ENCODE measurements at regions not wholly inside any gene's neighbourhood (a gene's known extent, or its start where the extent isn't known, plus 50 kb on each side); places are given as distances from the start of the nearest gene placed in this dataset.

DNA sequence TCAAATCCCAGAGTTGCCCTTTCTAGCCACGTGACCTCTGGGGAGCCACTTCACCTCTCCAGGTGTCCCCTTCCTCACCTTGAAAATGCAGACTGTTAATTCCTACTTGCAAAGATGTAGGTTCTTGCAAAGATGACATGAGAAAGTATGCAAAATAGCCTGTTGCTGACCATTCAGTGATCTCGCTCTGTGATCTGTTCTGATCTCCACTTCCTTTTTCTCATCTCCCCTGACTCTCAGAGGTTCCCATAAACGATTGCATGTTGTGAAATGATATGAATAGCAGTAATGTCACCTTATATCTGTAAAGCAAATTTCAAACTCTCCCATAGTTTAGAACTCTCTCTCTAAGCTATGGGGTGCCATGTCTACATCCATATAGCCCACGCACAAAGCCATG is 182.3 kb downstream of the TMEM132E start:
- Mint-ChIP-seq H3K27ac (no peak overlapping the region), H3K9me3 (peaks cover 0 to 2% (median 0%) of the 10 kb centered on the region in 7 donors), H3K36me3 (no peaks in the 10 kb centered on the region), H3K27me3 (peaks cover 22 to 41% (median 36%) of the 10 kb centered on the region in 3 donors), H3K4me1 (no peaks in the 10 kb centered on the region), H3K4me3 (no peak overlapping the region)
- no peak for ATAC-seq (ENCODE audit: low read depth in 2 of 2)
- no peak for DNase-seq

- Mint-ChIP-seq H3K27ac (no peak overlapping the region), H3K36me3 (no peaks in the 10 kb centered on the region), H3K4me3 (no peak overlapping the region), H3K9me3 (peaks cover 0 to 2% (median 0%) of the 10 kb centered on the region in 7 donors), H3K4me1 (no peaks in the 10 kb centered on the region), H3K27me3 (peaks cover 22 to 45% (median 42%) of the 10 kb centered on the region in 3 donors)
- DNase-seq: no peak
- no peak for ATAC-seq (ENCODE audit: low read depth in 2 of 2)
Observed at GRCh38 chr17:34760931-34761495, 181.6 kb downstream of the TMEM132E start.

DNA sequence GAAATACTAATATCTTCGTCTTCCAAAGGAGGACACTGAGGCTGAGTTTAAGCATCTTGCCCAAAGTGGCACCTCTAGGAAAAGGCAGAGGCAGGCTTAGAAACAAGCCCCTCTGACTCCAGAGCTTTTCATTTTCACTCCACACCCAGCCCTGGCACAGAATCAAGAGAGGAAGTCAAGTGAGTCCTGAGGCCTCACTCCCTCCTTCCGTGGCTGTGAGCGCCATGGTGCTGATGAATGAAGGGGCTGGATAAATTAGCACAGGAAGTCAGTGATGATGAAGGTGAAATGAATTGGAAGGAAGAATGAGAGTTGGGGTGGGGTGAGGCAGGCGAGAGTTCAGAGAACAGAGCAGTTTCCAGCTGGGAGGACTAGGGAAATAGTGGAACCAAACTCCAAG is 179.3 kb downstream of the TMEM132E start:
- H3K4me3 Mint-ChIP-seq: no peak overlapping the region
- H3K36me3 Mint-ChIP-seq: no peaks in the 10 kb centered on the region
- no peak for ATAC-seq (ENCODE audit: low read depth in 2 of 2)
- H3K27me3 Mint-ChIP-seq: peaks cover 24 to 64% (median 61%) of the 10 kb centered on the region in 3 donors
- H3K4me1 Mint-ChIP-seq: no peaks in the 10 kb centered on the region
- H3K27ac Mint-ChIP-seq: no peak overlapping the region
- H3K9me3 Mint-ChIP-seq: peaks cover 0 to 2% (median 0%) of the 10 kb centered on the region in 7 donors
- DNase-seq: no peak

DNA sequence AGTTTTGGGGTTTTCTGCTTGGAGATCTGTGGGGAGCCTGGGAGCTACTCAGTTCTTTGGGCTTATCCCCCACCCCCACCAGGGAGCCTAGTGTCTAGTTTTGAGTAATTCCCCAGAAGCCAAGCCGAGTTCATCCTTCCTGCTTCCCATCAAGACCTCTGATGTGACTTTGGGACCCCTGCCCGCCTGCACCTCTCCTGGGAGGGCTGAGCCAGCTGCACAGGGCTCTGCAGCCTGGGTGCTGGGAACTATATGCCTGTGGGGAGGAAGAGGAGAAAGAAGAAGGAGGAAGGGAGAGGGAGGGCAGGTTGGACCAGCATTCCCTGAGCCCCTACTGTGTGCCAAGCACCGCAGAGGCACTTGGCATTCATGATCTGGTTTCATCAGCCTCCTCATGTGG is 178.9 kb downstream of the TMEM132E start:
- peaks cover 20 to 64% (median 62%) of the 10 kb centered on the region in 3 donors for H3K27me3 Mint-ChIP-seq

GRCh38 chr17:34757611-34758010 is 178.2 kb downstream of the TMEM132E start:
- Mint-ChIP-seq H3K36me3 (no peaks in the 10 kb centered on the region), H3K9me3 (peaks cover 0 to 3% (median 0%) of the 10 kb centered on the region in 7 donors), H3K27me3 (peaks cover 18 to 64% (median 59%) of the 10 kb centered on the region in 3 donors), H3K27ac (no peak overlapping the region), H3K4me3 (no peak overlapping the region), H3K4me1 (no peaks in the 10 kb centered on the region)
- no peak for ATAC-seq (ENCODE audit: low read depth in 2 of 2)
- DNase-seq: no peak

More for the DNA sequence above, 178.9 kb downstream of the TMEM132E start:
- ATAC-seq (ENCODE audit: low read depth in 2 of 2) (no peak), DNase-seq (no peak)
- Mint-ChIP-seq H3K4me1 (no peaks in the 10 kb centered on the region), H3K9me3 (peaks cover 0 to 2% (median 0%) of the 10 kb centered on the region in 7 donors), H3K27ac (no peak overlapping the region), H3K36me3 (no peaks in the 10 kb centered on the region), H3K4me3 (no peak overlapping the region)

GRCh38 chr17:34757106-34757505 is 177.7 kb downstream of the TMEM132E start:
- H3K27me3 Mint-ChIP-seq: peaks cover 23 to 64% (median 58%) of the 10 kb centered on the region in 3 donors
- H3K36me3 Mint-ChIP-seq: no peaks in the 10 kb centered on the region
- H3K9me3 Mint-ChIP-seq: peaks cover 0 to 5% (median 0%) of the 10 kb centered on the region in 7 donors
- H3K4me3 Mint-ChIP-seq: no peak overlapping the region
- H3K4me1 Mint-ChIP-seq: no peaks in the 10 kb centered on the region
- ATAC-seq (ENCODE audit: low read depth in 2 of 2): no peak
- no peak for DNase-seq
- H3K27ac Mint-ChIP-seq: no peak overlapping the region

DNA sequence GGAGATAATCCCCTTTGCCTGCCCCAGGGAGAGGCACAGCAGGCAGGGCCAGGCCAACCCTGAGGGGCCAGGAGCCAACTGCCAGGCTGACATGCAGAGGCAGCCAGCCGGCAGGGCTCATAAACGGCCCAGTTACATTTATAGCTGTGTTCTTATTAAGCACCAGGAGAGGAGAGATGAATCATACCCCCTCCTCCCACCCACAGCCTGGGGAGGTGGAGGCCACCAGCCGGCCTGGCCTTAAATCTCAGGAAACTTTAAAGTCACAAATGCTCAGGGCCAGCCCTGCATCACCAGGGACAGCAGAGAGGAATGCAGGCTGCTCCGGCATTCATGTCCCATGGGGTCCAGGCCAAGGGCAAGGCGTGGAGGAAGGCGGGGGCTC is 177.2 kb downstream of the TMEM132E start:
- Mint-ChIP-seq H3K27ac (no peak overlapping the region), H3K4me3 (no peak overlapping the region), H3K4me1 (no peaks in the 10 kb centered on the region), H3K27me3 (peaks cover 24 to 62% (median 53%) of the 10 kb centered on the region in 3 donors), H3K9me3 (peaks cover 0 to 5% (median 0%) of the 10 kb centered on the region in 7 donors), H3K36me3 (no peaks in the 10 kb centered on the region)
- no peak for ATAC-seq (ENCODE audit: low read depth in 2 of 2)
- DNase-seq: no peak

GRCh38 chr17:34755981-34756636 is 176.7 kb downstream of the TMEM132E start:
- Mint-ChIP-seq H3K36me3 (no peaks in the 10 kb centered on the region), H3K9me3 (peaks cover 0 to 4% (median 0%) of the 10 kb centered on the region in 7 donors), H3K27me3 (peaks cover 18 to 57% (median 48%) of the 10 kb centered on the region in 3 donors)

DNA sequence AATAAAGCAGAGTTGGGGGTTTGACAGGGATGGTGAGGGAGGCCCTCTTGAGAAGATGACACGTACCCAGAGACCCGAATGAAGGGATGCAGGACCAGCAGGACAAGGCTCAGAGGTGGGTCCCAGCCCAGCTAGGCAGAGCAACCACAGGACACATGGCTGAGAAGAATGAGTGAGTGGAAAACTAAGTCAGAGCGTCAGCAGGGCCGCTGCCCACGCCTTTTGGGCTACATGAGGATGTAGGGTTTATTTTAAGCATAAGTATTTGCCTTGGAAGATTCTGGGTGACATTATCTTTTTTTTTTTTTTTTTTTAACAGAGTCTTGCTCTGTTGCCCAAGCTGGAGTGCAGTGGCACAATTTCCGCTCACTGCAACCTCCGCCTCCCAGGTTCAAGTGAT is 176.0 kb downstream of the TMEM132E start:
- Mint-ChIP-seq H3K9me3 (peaks cover 0 to 4% (median 0%) of the 10 kb centered on the region in 7 donors), H3K27ac (no peak overlapping the region), H3K4me3 (no peak overlapping the region), H3K4me1 (no peaks in the 10 kb centered on the region), H3K36me3 (no peaks in the 10 kb centered on the region), H3K27me3 (peaks cover 22 to 60% (median 52%) of the 10 kb centered on the region in 3 donors)
- DNase-seq (no peak), ATAC-seq (ENCODE audit: low read depth in 2 of 2) (no peak)

More at GRCh38 chr17:34755981-34756636, 176.7 kb downstream of the TMEM132E start:
- Mint-ChIP-seq H3K4me1 (no peaks in the 10 kb centered on the region), H3K27ac (no peak overlapping the region), H3K4me3 (no peak overlapping the region)
- DNase-seq (no peak), ATAC-seq (ENCODE audit: low read depth in 2 of 2) (no peak)

DNA sequence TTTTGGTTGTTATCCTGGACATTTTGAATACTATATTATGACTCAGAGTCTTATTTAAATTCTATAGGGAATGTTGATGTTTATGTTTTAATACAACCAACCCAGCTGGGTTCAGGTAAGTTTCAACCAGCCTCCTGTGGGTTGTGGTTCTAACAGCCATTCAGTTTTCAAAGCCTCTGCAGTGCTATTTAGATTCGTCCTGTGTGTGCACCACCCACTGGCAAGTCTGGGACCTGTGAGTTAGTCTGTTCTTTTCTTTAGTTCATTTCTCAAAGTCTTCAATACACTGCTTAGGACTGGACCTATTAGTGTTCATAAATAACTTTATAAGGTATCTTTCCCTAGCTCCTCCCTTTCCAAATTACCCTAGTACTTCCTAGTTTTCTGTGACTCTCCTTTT is 170.6 kb downstream of the TMEM132E start:
- peaks cover 0 to 32% (median 6%) of the 10 kb centered on the region in 7 donors for H3K9me3 Mint-ChIP-seq
- H3K27me3 Mint-ChIP-seq: peaks cover 26 to 60% (median 32%) of the 10 kb centered on the region in 3 donors
- DNase-seq (no peak), ATAC-seq (ENCODE audit: low read depth in 2 of 2) (no peak)
- H3K36me3 Mint-ChIP-seq: peaks cover 0 to 10% of the 10 kb centered on the region in 2 donors
- no peaks in the 10 kb centered on the region for H3K4me1 Mint-ChIP-seq
- no peak overlapping the region for H3K27ac Mint-ChIP-seq
- no peak overlapping the region for H3K4me3 Mint-ChIP-seq

DNA sequence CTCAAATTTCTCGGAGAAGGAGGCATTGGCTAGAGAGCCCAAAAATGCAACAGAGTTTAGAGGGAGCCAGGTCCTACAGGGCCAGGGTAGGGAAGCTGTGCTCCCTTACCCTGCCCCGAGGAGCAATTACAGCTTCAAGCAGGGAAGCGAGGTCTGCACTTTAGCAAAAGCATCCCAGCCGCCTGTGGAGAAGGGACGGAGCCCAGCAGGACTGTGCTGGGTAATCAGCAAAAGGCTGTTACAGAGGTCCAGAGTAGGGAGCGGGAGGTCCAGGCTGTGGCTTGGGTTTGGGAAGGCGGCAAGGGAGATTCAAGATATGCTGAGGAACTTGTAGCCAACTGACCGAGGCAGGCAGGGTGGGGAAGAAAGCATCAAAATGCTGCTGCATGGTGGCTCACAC is 162.6 kb downstream of the TMEM132E start:
- H3K27me3 Mint-ChIP-seq: peaks cover 20 to 32% (median 21%) of the 10 kb centered on the region in 3 donors
- H3K9me3 Mint-ChIP-seq: peaks cover 0 to 10% (median 5%) of the 10 kb centered on the region in 7 donors
- H3K4me1 Mint-ChIP-seq: no peaks in the 10 kb centered on the region
- no peak for ATAC-seq (ENCODE audit: low read depth in 2 of 2)
- no peak for DNase-seq
- H3K27ac Mint-ChIP-seq: no peak overlapping the region
- no peak overlapping the region for H3K4me3 Mint-ChIP-seq
- H3K36me3 Mint-ChIP-seq: no peaks in the 10 kb centered on the region

- ATAC-seq (ENCODE audit: low read depth in 2 of 2): no peak
- H3K27ac Mint-ChIP-seq: no peak overlapping the region
Observed at GRCh38 chr17:34740565-34741520, 161.5 kb downstream of the TMEM132E start.

DNA sequence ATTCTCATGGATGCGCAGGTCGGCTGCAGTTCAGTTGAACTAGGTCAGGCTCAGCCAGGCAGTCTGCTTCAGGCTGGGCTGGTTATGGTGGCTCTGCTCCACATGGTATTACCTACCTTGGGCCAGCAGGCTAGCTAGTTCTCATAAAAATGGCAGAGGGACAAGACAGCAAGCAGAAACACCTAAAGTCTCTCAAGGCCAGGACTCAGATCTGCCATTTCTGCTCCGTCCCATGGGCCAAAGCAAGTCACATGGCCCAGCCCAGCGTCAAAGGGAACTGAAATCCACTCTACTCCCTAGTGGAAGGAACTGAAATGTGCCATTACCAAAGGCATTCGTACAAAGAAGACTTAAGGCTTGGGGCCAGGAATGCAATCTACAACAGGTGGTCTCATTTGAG is 160.0 kb downstream of the TMEM132E start:
- peaks cover 20 to 32% (median 22%) of the 10 kb centered on the region in 3 donors for H3K27me3 Mint-ChIP-seq

More at GRCh38 chr17:34740565-34741520, 161.5 kb downstream of the TMEM132E start:
- Mint-ChIP-seq H3K4me1 (no peaks in the 10 kb centered on the region), H3K27me3 (peaks cover 16 to 32% (median 19%) of the 10 kb centered on the region in 3 donors), H3K9me3 (peaks cover 0 to 10% (median 5%) of the 10 kb centered on the region in 7 donors), H3K36me3 (no peaks in the 10 kb centered on the region), H3K4me3 (no peak overlapping the region)
- no peak for DNase-seq

More for the DNA sequence above, 160.0 kb downstream of the TMEM132E start:
- H3K27ac Mint-ChIP-seq: no peak overlapping the region
- no peak overlapping the region for H3K4me3 Mint-ChIP-seq
- H3K9me3 Mint-ChIP-seq: peaks cover 0 to 10% (median 5%) of the 10 kb centered on the region in 7 donors
- no peak for ATAC-seq (ENCODE audit: low read depth in 2 of 2)
- H3K4me1 Mint-ChIP-seq: no peaks in the 10 kb centered on the region
- DNase-seq: no peak
- H3K36me3 Mint-ChIP-seq: no peaks in the 10 kb centered on the region

Measured in naive B cell (primary cell).